HG02610 (cell line): ENCODE measurements at regions not wholly inside any gene's neighbourhood (a gene's known extent, or its start where the extent isn't known, plus 50 kb on each side); places are given as distances from the start of the nearest gene placed in this dataset.
A peak's percentile ranks its signal among the peaks of the same experiment; 100 is the strongest.

Experiments used
- ATAC-seq: cut with Tn5 transposase; IDR thresholded peaks from one replicate; pipeline ENCODE4 v1.9.1; 2021; ENCODE audit warnings: mild to moderate bottlenecking, moderate library complexity; ENCODE audit not compliant: unreplicated experiment

GRCh38 chr15:94177112-94177511, 54.2 kb upstream of the MCTP2 start:
- ATAC-seq, result no peak

GRCh38 chr15:94175420-94175819, 55.9 kb upstream of the MCTP2 start:
- ATAC-seq, result no peak

- peak; percentile 97 for ATAC-seq
Observed at GRCh38 chr15:94174399-94174802, 57.0 kb upstream of the MCTP2 start.

GRCh38 chr15:94168250-94168649, 63.1 kb upstream of the MCTP2 start:
- no peak for ATAC-seq

- no peak for ATAC-seq
Observed at GRCh38 chr15:94164971-94165370, 66.4 kb upstream of the MCTP2 start.

- ATAC-seq, result peak; percentile 45
Observed at GRCh38 chr15:94164202-94164807, 67.1 kb upstream of the MCTP2 start.

GRCh38 chr15:94162939-94163338, 68.4 kb upstream of the MCTP2 start:
- ATAC-seq, result no peak

- ATAC-seq, result no peak
Observed at GRCh38 chr15:94154255-94154654, 77.1 kb upstream of the MCTP2 start.

GRCh38 chr15:94145046-94145445, 86.3 kb upstream of the MCTP2 start:
- ATAC-seq, result no peak

- no peak for ATAC-seq
Observed at GRCh38 chr15:94141802-94142201, 89.6 kb upstream of the MCTP2 start.

- ATAC-seq, result no peak
Observed at GRCh38 chr15:94135486-94136147, 95.7 kb upstream of the MCTP2 start.

GRCh38 chr15:94131875-94132274, 99.5 kb upstream of the MCTP2 start:
- ATAC-seq, result no peak

- ATAC-seq, result no peak
Observed at GRCh38 chr15:94130504-94130903, 100.9 kb upstream of the MCTP2 start.

- ATAC-seq, result no peak
Observed at GRCh38 chr15:94127006-94127405, 104.4 kb upstream of the MCTP2 start.

GRCh38 chr15:94125698-94126097, 105.7 kb upstream of the MCTP2 start:
- no peak for ATAC-seq

GRCh38 chr15:94125156-94125555, 106.2 kb upstream of the MCTP2 start:
- no peak for ATAC-seq

GRCh38 chr15:94122516-94122915, 108.8 kb upstream of the MCTP2 start:
- ATAC-seq, result no peak

- peak; percentile 99 for ATAC-seq
Observed at GRCh38 chr15:94119923-94120775, 111.2 kb upstream of the MCTP2 start.

- no peak for ATAC-seq
Observed at GRCh38 chr15:94119298-94119811, 112.0 kb upstream of the MCTP2 start.

- no peak for ATAC-seq
Observed at GRCh38 chr15:94110476-94111130, 120.8 kb upstream of the MCTP2 start.

- no peak for ATAC-seq
Observed at GRCh38 chr15:94107652-94108051, 123.7 kb upstream of the MCTP2 start.
